Epithelial cell of esophagus (primary cell): ENCODE measurements at regions not wholly inside any gene's neighbourhood (a gene's known extent, or its start where the extent isn't known, plus 50 kb on each side); places are given as distances from the start of the nearest gene placed in this dataset.
A peak's percentile ranks its signal among the peaks of the same experiment; 100 is the strongest.
"Not testable (repeated sequence)": the region's sequence is repeated elsewhere in the genome, so short reads cannot be mapped to it uniquely, and the experiment has no call there.

Experiments used
- DNase-seq: peaks from one replicate; pipeline ENCODE4 v3.0.0; 2010; ENCODE audit warnings: low read depth
- H3K4me3 ChIP-seq: 2 replicates; pipeline ENCODE4 v1.5.1; 2011; ENCODE audit warnings: mild to moderate bottlenecking, low read length, control low read depth
- TF ChIP-seq, protein P1 (sequence below): IDR thresholded peaks from 2 replicates; pipeline ENCODE4 v1.5.1; 2011; ENCODE audit warnings: low read depth, mild to moderate bottlenecking, low read length, control low read depth, inconsistent platforms; ENCODE audit not compliant: insufficient read depth; ENCODE audit errors: missing control alignments

- DNase-seq = no peak
- no peak overlapping the region for H3K4me3 ChIP-seq
- TF ChIP-seq, protein P1, sequence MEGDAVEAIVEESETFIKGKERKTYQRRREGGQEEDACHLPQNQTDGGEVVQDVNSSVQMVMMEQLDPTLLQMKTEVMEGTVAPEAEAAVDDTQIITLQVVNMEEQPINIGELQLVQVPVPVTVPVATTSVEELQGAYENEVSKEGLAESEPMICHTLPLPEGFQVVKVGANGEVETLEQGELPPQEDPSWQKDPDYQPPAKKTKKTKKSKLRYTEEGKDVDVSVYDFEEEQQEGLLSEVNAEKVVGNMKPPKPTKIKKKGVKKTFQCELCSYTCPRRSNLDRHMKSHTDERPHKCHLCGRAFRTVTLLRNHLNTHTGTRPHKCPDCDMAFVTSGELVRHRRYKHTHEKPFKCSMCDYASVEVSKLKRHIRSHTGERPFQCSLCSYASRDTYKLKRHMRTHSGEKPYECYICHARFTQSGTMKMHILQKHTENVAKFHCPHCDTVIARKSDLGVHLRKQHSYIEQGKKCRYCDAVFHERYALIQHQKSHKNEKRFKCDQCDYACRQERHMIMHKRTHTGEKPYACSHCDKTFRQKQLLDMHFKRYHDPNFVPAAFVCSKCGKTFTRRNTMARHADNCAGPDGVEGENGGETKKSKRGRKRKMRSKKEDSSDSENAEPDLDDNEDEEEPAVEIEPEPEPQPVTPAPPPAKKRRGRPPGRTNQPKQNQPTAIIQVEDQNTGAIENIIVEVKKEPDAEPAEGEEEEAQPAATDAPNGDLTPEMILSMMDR = no peak
Measured at GRCh38 chr12:68480526-68480925, 130.2 kb upstream of the RAP1B start.

- no peak overlapping the region for H3K4me3 ChIP-seq
- no peak for DNase-seq
- TF ChIP-seq, protein P1 = no peak
Measured at GRCh38 chr12:68481181-68481941, 129.3 kb upstream of the RAP1B start.

DNA sequence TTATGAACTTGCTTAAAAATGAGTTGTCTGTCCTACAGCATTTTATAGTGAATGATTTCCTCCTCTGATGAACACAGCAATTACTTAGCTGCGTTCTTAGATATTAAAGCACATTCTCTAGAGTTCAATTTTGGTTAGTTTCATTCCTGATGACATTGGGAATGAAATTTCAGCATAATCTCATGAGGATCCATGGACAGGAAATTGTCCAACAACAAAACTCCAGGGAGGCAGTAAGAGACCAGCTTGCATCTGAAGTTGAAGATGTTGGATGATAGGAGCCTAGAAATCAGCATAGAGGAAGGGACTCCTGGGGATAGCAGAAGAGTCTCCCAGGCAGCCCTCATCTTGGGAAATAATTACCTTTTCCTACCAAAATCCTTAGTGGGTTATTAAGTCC, 128.7 kb upstream of the RAP1B start:
- no peak for DNase-seq
- H3K4me3 ChIP-seq = no peak overlapping the region
- TF ChIP-seq, protein P1 = no peak

DNA sequence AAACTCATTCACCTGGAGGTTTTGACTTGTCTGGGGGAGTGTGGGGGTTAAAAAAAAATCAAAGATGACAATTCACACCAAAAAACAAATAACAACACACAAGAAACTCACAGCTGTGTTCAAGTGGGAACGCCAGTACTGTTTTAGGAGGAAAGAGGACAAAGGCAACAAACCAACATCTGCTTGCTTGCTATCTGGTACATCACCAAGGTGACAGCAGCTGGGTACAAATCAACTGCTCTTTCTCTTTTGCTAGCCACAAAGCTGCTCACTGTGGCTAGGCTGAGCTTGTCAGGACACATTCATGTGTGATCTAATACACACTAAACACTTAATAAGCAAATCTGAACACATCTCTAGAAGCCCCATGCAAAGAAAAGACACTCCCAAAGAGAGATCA, 128.0 kb upstream of the RAP1B start:
- DNase-seq = peak; percentile 65
- TF ChIP-seq, protein P1 = no peak
- H3K4me3 ChIP-seq = no peak overlapping the region

GRCh38 chr12:68483592-68484383, 126.9 kb upstream of the RAP1B start:
- TF ChIP-seq, protein P1 = no peak
- no peak overlapping the region for H3K4me3 ChIP-seq
- DNase-seq = peak; percentile 71

DNA sequence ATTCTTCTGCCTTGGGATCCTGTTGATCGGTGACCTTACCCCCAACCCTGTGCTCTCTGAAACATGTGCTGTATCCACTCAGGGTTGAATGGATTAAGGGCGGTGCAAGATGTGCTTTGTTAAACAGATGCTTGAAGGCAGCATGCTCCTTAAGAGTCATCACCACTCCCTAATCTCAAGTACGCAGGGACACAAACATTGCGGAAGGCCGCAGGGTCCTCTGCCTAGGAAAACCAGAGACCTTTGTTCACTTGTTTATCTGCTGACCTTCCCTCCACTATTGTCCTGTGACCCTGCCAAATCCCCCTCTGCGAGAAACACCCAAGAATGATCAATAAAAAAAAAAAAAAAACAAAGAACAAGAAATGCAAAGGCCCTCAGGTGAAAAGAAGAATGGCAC, 126.1 kb upstream of the RAP1B start:
- DNase-seq, H3K4me3 ChIP-seq: not testable (repeated sequence)

GRCh38 chr12:68486449-68486848, 124.2 kb upstream of the RAP1B start:
- DNase-seq, H3K4me3 ChIP-seq: not testable (repeated sequence)
